Mesenchymal stem cell (in vitro differentiated cells and primary cell): ENCODE measurements at regions not wholly inside any gene's neighbourhood (a gene's known extent, or its start where the extent isn't known, plus 50 kb on each side); places are given as distances from the start of the nearest gene placed in this dataset.

Experiments
- DNase-seq: peaks from one replicate; pipeline ENCODE4 v3.0.0-alpha.2; 2013
- H2AFZ ChIP-seq: one replicate; pipeline ENCODE4 v1.6.1; 2013; ENCODE audit warnings: low read depth, mild to moderate bottlenecking, control low read depth, inconsistent platforms, low read length, moderate library complexity
- H2AK5ac ChIP-seq: 2 replicates; pipeline ENCODE4 v1.6.1; 2013; ENCODE audit warnings: low read length, moderate library complexity, mild to moderate bottlenecking, inconsistent platforms; ENCODE audit not compliant: severe bottlenecking
- H2BK120ac ChIP-seq: one replicate; pipeline ENCODE4 v1.6.1; 2013; ENCODE audit warnings: low read depth, mild to moderate bottlenecking, inconsistent platforms, low read length, moderate library complexity
- H2BK12ac ChIP-seq, 2 experiments: one replicate each; pipeline ENCODE4 v1.6.1; 2013; ENCODE audit warnings: inconsistent platforms in 2 of 2, low read length in 2 of 2, mild to moderate bottlenecking in 2 of 2, moderate library complexity in 2 of 2, control low read depth in 1 of 2
- H2BK15ac ChIP-seq: one replicate; pipeline ENCODE4 v1.6.1; 2013; ENCODE audit warnings: mild to moderate bottlenecking, low read depth, inconsistent platforms; ENCODE audit not compliant: poor library complexity, severe bottlenecking
- H2BK5ac ChIP-seq: 2 replicates; pipeline ENCODE4 v1.6.1; 2013; ENCODE audit warnings: low read depth, mild to moderate bottlenecking, low read length, control low read depth, inconsistent platforms; ENCODE audit not compliant: poor library complexity, severe bottlenecking
- H3K14ac ChIP-seq, 2 experiments: one replicate each; pipeline ENCODE4 v1.6.1; 2013; ENCODE audit warnings: inconsistent platforms in 2 of 2, low read length in 2 of 2, control low read depth in 1 of 2, mild to moderate bottlenecking in 1 of 2, moderate library complexity in 1 of 2
- H3K18ac ChIP-seq, 2 experiments: one replicate each; pipeline ENCODE4 v1.6.1; 2013; ENCODE audit warnings: inconsistent platforms in 2 of 2, low read length in 2 of 2, control low read depth in 1 of 2, low read depth in 1 of 2, mild to moderate bottlenecking in 1 of 2
- H3K23ac ChIP-seq, 2 experiments: one replicate each; pipeline ENCODE4 v1.6.1; 2013; ENCODE audit warnings: inconsistent platforms in 2 of 2, low read length in 2 of 2, mild to moderate bottlenecking in 2 of 2, moderate library complexity in 2 of 2, control low read depth in 1 of 2
- H3K27ac ChIP-seq: 2 replicates; pipeline ENCODE4 v1.5.1; 2013; ENCODE audit warnings: mild to moderate bottlenecking, moderate library complexity, low read length, control low read depth, inconsistent platforms; ENCODE audit not compliant: poor library complexity, severe bottlenecking
- H3K27me3 ChIP-seq, 2 experiments: 2 replicates each; pipeline versions ENCODE4 v1.6.1 to v1.7.0; 2013; ENCODE audit warnings: low read length in 2 of 2, mild to moderate bottlenecking in 2 of 2, moderate library complexity in 2 of 2, control low read depth in 1 of 2, inconsistent platforms in 1 of 2; ENCODE audit not compliant: control insufficient read depth in 1 of 2, insufficient read depth in 1 of 2
- H3K36me3 ChIP-seq, 2 experiments: 2 replicates each; pipeline versions ENCODE4 v1.6.1 to v1.7.0; 2013; ENCODE audit warnings: low read length in 2 of 2, control low read depth in 1 of 2, inconsistent platforms in 1 of 2, low read depth in 1 of 2, mild to moderate bottlenecking in 1 of 2; ENCODE audit not compliant: insufficient read depth in 2 of 2, control insufficient read depth in 1 of 2
- H3K4ac ChIP-seq, 2 experiments: one replicate each; pipeline ENCODE4 v1.6.1; 2013; ENCODE audit warnings: inconsistent platforms in 2 of 2, low read length in 2 of 2, mild to moderate bottlenecking in 2 of 2, moderate library complexity in 2 of 2, control low read depth in 1 of 2, low read depth in 1 of 2
- H3K4me1 ChIP-seq: 2 replicates; pipeline ENCODE4 v1.6.1; 2013; ENCODE audit warnings: low read depth, low read length, control low read depth; ENCODE audit not compliant: control insufficient read depth, insufficient read depth
- H3K4me2 ChIP-seq: 2 replicates; pipeline ENCODE4 v1.6.1; 2013; ENCODE audit warnings: low read length, mild to moderate bottlenecking, inconsistent platforms; ENCODE audit not compliant: poor library complexity, severe bottlenecking
- H3K4me3 ChIP-seq, 2 experiments: 2 replicates each; pipeline versions ENCODE4 v1.5.1 to v1.7.0; 2013; ENCODE audit warnings: low read length in 2 of 2, mild to moderate bottlenecking in 2 of 2, control low read depth in 1 of 2, low read depth in 1 of 2; ENCODE audit not compliant: insufficient read depth in 1 of 2
- H3K79me1 ChIP-seq: replicated peaks from 2 replicates; pipeline ENCODE4 v1.6.1; 2013; ENCODE audit warnings: mild to moderate bottlenecking, control low read depth, low read length, inconsistent platforms; ENCODE audit not compliant: poor library complexity, severe bottlenecking
- H3K9ac ChIP-seq: 2 replicates; pipeline ENCODE4 v1.7.0; 2013; ENCODE audit warnings: mild to moderate bottlenecking, low read length, moderate library complexity
- H3K9me3 ChIP-seq: 2 replicates; pipeline ENCODE4 v1.7.0; 2013; ENCODE audit warnings: mild to moderate bottlenecking, low read length; ENCODE audit not compliant: control insufficient read depth
- H4K8ac ChIP-seq: one replicate; pipeline ENCODE4 v1.6.1; 2013; ENCODE audit warnings: inconsistent platforms, mild to moderate bottlenecking, low read length, moderate library complexity
- H4K91ac ChIP-seq: one replicate; pipeline ENCODE4 v1.6.1; 2013; ENCODE audit warnings: mild to moderate bottlenecking, low read length, inconsistent platforms
- WGBS: methylation state at CpG from one replicate; pipeline ENCODE4 v1.1.7; 2013; ENCODE audit warnings: mixed read lengths; 5-methylcytosine and 5-hydroxymethylcytosine counted together

- H3K9me3 ChIP-seq, result peaks cover 40% of the 10 kb centered on the region
- WGBS, result 53% methylated on average over 1 of the region's 1 CpG
- no peak overlapping the region for H2BK120ac ChIP-seq
- no peak overlapping the region for H3K4ac ChIP-seq
- no peaks in the 10 kb centered on the region for H3K79me1 ChIP-seq
- no peak overlapping the region for H2BK5ac ChIP-seq
- H3K4me2 ChIP-seq, result no peak overlapping the region
- no peak overlapping the region for H3K18ac ChIP-seq
- H3K4me1 ChIP-seq, result no peaks in the 10 kb centered on the region
- H4K8ac ChIP-seq, result no peak overlapping the region
- H3K14ac ChIP-seq, result no peak overlapping the region
- no peak overlapping the region for H3K4me3 ChIP-seq
- no peak overlapping the region for H3K9ac ChIP-seq
- no peak overlapping the region for H3K27ac ChIP-seq
- no peak for DNase-seq
- H2AFZ ChIP-seq, result no peak overlapping the region
- no peak overlapping the region for H3K23ac ChIP-seq
- no peaks in the 10 kb centered on the region for H3K36me3 ChIP-seq
- H4K91ac ChIP-seq, result no peak overlapping the region
- no peaks in the 10 kb centered on the region for H3K27me3 ChIP-seq
- no peak overlapping the region for H2BK12ac ChIP-seq
- no peak overlapping the region for H2AK5ac ChIP-seq
- H2BK15ac ChIP-seq, result no peak overlapping the region
Measured at GRCh38 chr1:86233403-86233802, 76.8 kb upstream of the COL24A1 start.

GRCh38 chr1:86231076-86231475 lies 74.5 kb upstream of the COL24A1 start:
- H3K36me3 ChIP-seq, result no peaks in the 10 kb centered on the region
- peaks cover 30% of the 10 kb centered on the region for H3K9me3 ChIP-seq
- no peak for DNase-seq
- H2BK12ac ChIP-seq, result no peak overlapping the region
- no peaks in the 10 kb centered on the region for H3K27me3 ChIP-seq
- no peaks in the 10 kb centered on the region for H3K79me1 ChIP-seq
- no peak overlapping the region for H4K91ac ChIP-seq
- H3K18ac ChIP-seq, result no peak overlapping the region
- no peak overlapping the region for H2AK5ac ChIP-seq
- H2BK120ac ChIP-seq, result no peak overlapping the region
- H3K14ac ChIP-seq, result no peak overlapping the region
- no peak overlapping the region for H3K4me3 ChIP-seq
- H3K9ac ChIP-seq, result no peak overlapping the region
- no peak overlapping the region for H3K23ac ChIP-seq
- H3K4me2 ChIP-seq, result no peak overlapping the region
- no peaks in the 10 kb centered on the region for H3K4me1 ChIP-seq
- no peak overlapping the region for H3K27ac ChIP-seq
- H2AFZ ChIP-seq, result no peak overlapping the region
- H2BK5ac ChIP-seq, result no peak overlapping the region
- H4K8ac ChIP-seq, result no peak overlapping the region
- 78% methylated on average over 1 of the region's 1 CpG for WGBS
- no peak overlapping the region for H3K4ac ChIP-seq
- no peak overlapping the region for H2BK15ac ChIP-seq

GRCh38 chr1:86229405-86229975 lies 72.9 kb upstream of the COL24A1 start:
- Histone ChIP-seq H3K4me1 (no peaks in the 10 kb centered on the region), H2BK120ac (no peak overlapping the region), H3K9ac (no peak overlapping the region), H2AK5ac (no peak overlapping the region), H2BK5ac (no peak overlapping the region), H3K4me3 (no peak overlapping the region), H3K23ac (no peak overlapping the region), H3K36me3 (no peaks in the 10 kb centered on the region), H3K4me2 (no peak overlapping the region), H3K9me3 (peaks cover 20% of the 10 kb centered on the region), H3K4ac (no peak overlapping the region), H3K27me3 (no peaks in the 10 kb centered on the region), H3K79me1 (no peaks in the 10 kb centered on the region), H3K18ac (no peak overlapping the region), H4K91ac (no peak overlapping the region), H3K14ac (no peak overlapping the region), H2BK12ac (no peak overlapping the region), H4K8ac (no peak overlapping the region), H3K27ac (no peak overlapping the region), H2BK15ac (no peak overlapping the region), H2AFZ (no peak overlapping the region)
- 80% methylated on average over 2 of the region's 2 CpGs for WGBS
- no peak for DNase-seq

- H2AFZ ChIP-seq, result no peak overlapping the region
- H2BK15ac ChIP-seq, result no peak overlapping the region
- H4K91ac ChIP-seq, result no peak overlapping the region
- H3K4me1 ChIP-seq, result no peaks in the 10 kb centered on the region
- no peak for DNase-seq
- no peak overlapping the region for H3K4ac ChIP-seq
- no peaks in the 10 kb centered on the region for H3K27me3 ChIP-seq
- no peak overlapping the region for H2BK120ac ChIP-seq
- WGBS, result 62% methylated on average over 1 of the region's 1 CpG
- no peaks in the 10 kb centered on the region for H3K36me3 ChIP-seq
- H4K8ac ChIP-seq, result no peak overlapping the region
- no peak overlapping the region for H3K9ac ChIP-seq
- H3K9me3 ChIP-seq, result peaks cover 11% of the 10 kb centered on the region
- H2BK5ac ChIP-seq, result no peak overlapping the region
- H3K14ac ChIP-seq, result no peak overlapping the region
- H3K18ac ChIP-seq, result no peak overlapping the region
- no peak overlapping the region for H3K4me2 ChIP-seq
- no peak overlapping the region for H3K4me3 ChIP-seq
- no peak overlapping the region for H2BK12ac ChIP-seq
- no peak overlapping the region for H2AK5ac ChIP-seq
- no peaks in the 10 kb centered on the region for H3K79me1 ChIP-seq
- no peak overlapping the region for H3K23ac ChIP-seq
- H3K27ac ChIP-seq, result no peak overlapping the region
Measured at GRCh38 chr1:86228546-86228945, 72.0 kb upstream of the COL24A1 start.
